GM23338 (cell line): ENCODE measurements at regions not wholly inside any gene's neighbourhood (a gene's known extent, or its start where the extent isn't known, plus 50 kb on each side); places are given as distances from the start of the nearest gene placed in this dataset.

ENCODE experiments used
- ATAC-seq: fragments of 200-7000 bp; cut with Tn5 transposase; 3 replicates; pipeline ENCODE4 v1.9.1; 2020
- DNase-seq: peaks from one replicate; pipeline ENCODE4 v3.0.0-alpha.2; 2015; ENCODE audit warnings: low spot score
- H2AFZ ChIP-seq: fragments of 200-600 bp; sonication (generic); 2 replicates; pipeline ENCODE4 v1.8.0; 2016; ENCODE audit warnings: antibody characterized with exemption, mild to moderate bottlenecking, moderate library complexity
- H3F3A ChIP-seq: fragments of 200-600 bp; sonication (generic); replicated peaks from 2 replicates; pipeline ENCODE4 v1.8.0; 2017; ENCODE audit warnings: antibody characterized with exemption, mixed run types, low read depth
- H3K27ac ChIP-seq: fragments of 200-600 bp; sonication (generic); 2 replicates; pipeline ENCODE4 v1.6.1; 2016; ENCODE audit warnings: low read depth
- H3K27me3 ChIP-seq: fragments of 200-600 bp; sonication (generic); 2 replicates; pipeline ENCODE4 v1.8.0; 2016; ENCODE audit warnings: mild to moderate bottlenecking, mixed run types, moderate library complexity; ENCODE audit not compliant: insufficient read depth
- H3K36me3 ChIP-seq: fragments of 200-600 bp; sonication (generic); 2 replicates; pipeline ENCODE4 v1.8.0; 2016; ENCODE audit warnings: mild to moderate bottlenecking; ENCODE audit not compliant: insufficient read depth
- H3K4me1 ChIP-seq: fragments of 200-600 bp; sonication (generic); 2 replicates; pipeline ENCODE4 v1.8.0; 2016; ENCODE audit warnings: mild to moderate bottlenecking, moderate library complexity; ENCODE audit not compliant: insufficient read depth
- H3K4me2 ChIP-seq: fragments of 200-600 bp; sonication (generic); 2 replicates; pipeline ENCODE4 v1.7.1; 2017; ENCODE audit warnings: mixed run types
- H3K4me3 ChIP-seq: fragments of 200-600 bp; sonication (generic); 2 replicates; pipeline ENCODE4 v1.6.1; 2016; ENCODE audit warnings: mixed run types
- H3K79me2 ChIP-seq: fragments of 200-600 bp; sonication (generic); replicated peaks from 2 replicates; pipeline ENCODE4 v1.8.0; 2017; ENCODE audit warnings: mild to moderate bottlenecking; ENCODE audit not compliant: insufficient read depth
- H3K9me2 ChIP-seq: fragments of 200-600 bp; sonication (generic); 2 replicates; pipeline ENCODE4 v1.8.0; 2017; ENCODE audit not compliant: insufficient read depth
- H4K20me1 ChIP-seq: fragments of 200-600 bp; sonication (generic); replicated peaks from 2 replicates; pipeline ENCODE4 v1.8.0; 2017; ENCODE audit warnings: mild to moderate bottlenecking; ENCODE audit not compliant: insufficient read depth
- H3K27ac Mint-ChIP-seq: 2 replicates; pipeline ENCODE4 v1.8.0; 2020; ENCODE audit warnings: inconsistent platforms, mild to moderate bottlenecking, moderate library complexity, mixed read lengths
- H3K27me3 Mint-ChIP-seq: 3 replicates; pipeline ENCODE4 v1.8.0; 2022; ENCODE audit warnings: low read depth, mild to moderate bottlenecking, moderate library complexity, mixed read lengths, inconsistent platforms; ENCODE audit not compliant: insufficient read depth, poor library complexity
- H3K36me3 Mint-ChIP-seq: 3 replicates; pipeline ENCODE4 v1.8.0; 2021; ENCODE audit warnings: low read depth, mild to moderate bottlenecking, inconsistent platforms, moderate library complexity, mixed read lengths
- H3K4me1 Mint-ChIP-seq: 3 replicates; pipeline ENCODE4 v1.8.0; 2020; ENCODE audit warnings: mild to moderate bottlenecking, inconsistent platforms, mixed read lengths
- H3K4me3 Mint-ChIP-seq: 3 replicates; pipeline ENCODE4 v1.8.0; 2021; ENCODE audit warnings: moderate library complexity, mild to moderate bottlenecking, inconsistent platforms, mixed read lengths
- H3K9me3 Mint-ChIP-seq: 3 replicates; pipeline ENCODE4 v1.8.0; 2020; ENCODE audit warnings: moderate library complexity, mild to moderate bottlenecking, inconsistent platforms, mixed read lengths
- CREB1 ChIP-seq: fragments of 250-450 bp; sonication (Bioruptor Pico); IDR thresholded peaks from 2 replicates; pipeline ENCODE4 v1.5.0; 2020; ENCODE audit warnings: low read depth, mild to moderate bottlenecking, moderate library complexity
- EZH2 ChIP-seq: fragments of 200-600 bp; sonication (generic); IDR thresholded peaks from one replicate; pipeline ENCODE4 v1.8.0; 2017; ENCODE audit warnings: antibody characterized with exemption, mild to moderate bottlenecking, low read depth; ENCODE audit not compliant: unreplicated experiment
- ZNF462 ChIP-seq: fragments of 250-450 bp; sonication (Bioruptor Pico); IDR thresholded peaks from 2 replicates; pipeline ENCODE4 v1.5.0; 2020; ENCODE audit warnings: mild to moderate bottlenecking, moderate library complexity

GRCh38 chr1:58964880-58965279 is 181.0 kb upstream of the JUN start (continued):
- TF ChIP-seq ZNF462 (CRISPR knock-in tag): no peak

- Histone ChIP-seq H3K27me3 (no peaks in the 10 kb centered on the region), H3K79me2 (no peaks in the 10 kb centered on the region), H4K20me1 (no peaks in the 10 kb centered on the region), H2AFZ (peak overlapping the region; percentile 59), H3K36me3 (no peaks in the 10 kb centered on the region), H3F3A (no peaks in the 10 kb centered on the region), H3K27ac (no peak overlapping the region), H3K4me3 (no peak overlapping the region), H3K9me2 (no peaks in the 10 kb centered on the region), H3K4me2 (no peak overlapping the region), H3K4me1 (no peaks in the 10 kb centered on the region)
- H3K36me3 Mint-ChIP-seq: 0 out of 3 replicates have a peak, but pooled peaks cover 2% of the 10 kb centered on the region
- H3K9me3 Mint-ChIP-seq: no peaks in the 10 kb centered on the region; the same call in 2 of the 3 replicates
- H3K4me1 Mint-ChIP-seq: no peaks in the 10 kb centered on the region
- DNase-seq: no peak
- TF ChIP-seq CREB1 (CRISPR knock-in tag) (no peak), EZH2 (no peak)
- no peaks in the 10 kb centered on the region for H3K27me3 Mint-ChIP-seq
- ATAC-seq: no peak
- no peak overlapping the region for H3K27ac Mint-ChIP-seq
- H3K4me3 Mint-ChIP-seq: no peak overlapping the region
Measured at GRCh38 chr1:58966103-58966916, 182.5 kb upstream of the JUN start.
